HL-60 (cell line): ENCODE measurements at regions not wholly inside any gene's neighbourhood (a gene's known extent, or its start where the extent isn't known, plus 50 kb on each side); places are given as distances from the start of the nearest gene placed in this dataset.

Experiments used
- CTCF ChIP-seq: IDR thresholded peaks from one replicate; pipeline ENCODE4 v1.5.1; 2011; ENCODE audit warnings: low read length, control low read depth, inconsistent platforms; ENCODE audit not compliant: insufficient read depth
- GABPA ChIP-seq: IDR thresholded peaks from 2 replicates; pipeline ENCODE4 v1.6.1; 2012; ENCODE audit warnings: low read depth
- POLR2AphosphoS5 ChIP-seq: IDR thresholded peaks from 2 replicates; pipeline ENCODE4 v1.6.1; 2012; ENCODE audit warnings: low read depth
- REST ChIP-seq: IDR thresholded peaks from 2 replicates; pipeline ENCODE4 v1.6.1; 2012; ENCODE audit warnings: low read depth; ENCODE audit not compliant: insufficient replicate concordance
- SPI1 ChIP-seq: IDR thresholded peaks from 2 replicates; pipeline ENCODE4 v1.6.1; 2012; ENCODE audit warnings: low read depth, mild to moderate bottlenecking, borderline replicate concordance

GRCh38 chr20:52787962-52788361, 184.2 kb upstream of the TSHZ2 start:
- TF ChIP-seq CTCF = no peak
- no peak for TF ChIP-seq POLR2AphosphoS5
- no peak for TF ChIP-seq GABPA
- no peak for TF ChIP-seq REST
- TF ChIP-seq SPI1 = no peak
